Transverse colon (tissue), 4 donors: ENCODE measurements at regions not wholly inside any gene's neighbourhood (a gene's known extent, or its start where the extent isn't known, plus 50 kb on each side); places are given as distances from the start of the nearest gene placed in this dataset.

Experiments
- CTCF ChIP-seq, 5 experiments: fragments of 200-600 bp in 3 of 5; fragments of 450-650 bp in 2 of 5; sonication (generic) in 3 of 5; IDR thresholded peaks; 1 replicate in 2 of 5; 2 replicates in 3 of 5; pipeline ENCODE4 v1.5.1; 2016 to 2017; ENCODE audit warnings: antibody characterized with exemption in 5 of 5, inconsistent platforms in 3 of 5, mild to moderate bottlenecking in 2 of 5, moderate library complexity in 1 of 5
- EP300 ChIP-seq: sonication (generic); formaldehyde crosslinking; IDR thresholded peaks from one replicate; pipeline ENCODE4 v1.6.1; 2017; ENCODE audit warnings: antibody characterized with exemption, low read depth
- POLR2A ChIP-seq: fragments of 450-650 bp; IDR thresholded peaks from one replicate; pipeline ENCODE4 v1.6.1; 2016; ENCODE audit warnings: antibody characterized with exemption, mild to moderate bottlenecking, moderate library complexity
- POLR2AphosphoS5 ChIP-seq, 3 donors: sonication (generic); formaldehyde crosslinking; IDR thresholded peaks; one replicate each; pipeline ENCODE4 v1.6.1; 2016; ENCODE audit warnings: antibody characterized with exemption in 3 of 3

GRCh38 chr11:11032066-11032465, 174.2 kb upstream of the ZBED5 start:
- no peak for TF ChIP-seq CTCF (IDR thresholded peaks at IDR 0.05)
- no peak for TF ChIP-seq POLR2A
- TF ChIP-seq POLR2AphosphoS5 (IDR thresholded peaks at IDR 0.05): peak in 1 of 3 donors; percentile 44
- TF ChIP-seq EP300: no peak
